ENCODE measurements at regions not wholly inside any gene's neighbourhood (a gene's known extent, or its start where the extent isn't known, plus 50 kb on each side); places are given as distances from the start of the nearest gene placed in this dataset.

- intact Hi-C loops (cut with DNase I): no loop called here
- WGBS (ENCODE audit: insufficient coverage, low coverage, low lambda C conversion rate, missing lambda C conversion rate): 50% methylated on average over 2 of the region's 2 CpGs
- DNase-seq: no peak
Observed at GRCh38 chr21:35259457-35259856, 210.4 kb upstream of the RUNX1 start.

GRCh38 chr21:35258521-35258920 lies 209.4 kb upstream of the RUNX1 start:
- no peak overlapping the region for H3K4me3 ChIP-seq
- H3K36me3 ChIP-seq: no peaks in the 10 kb centered on the region
- H3K27ac ChIP-seq: no peak overlapping the region
- 83% methylated on average over 6 of the region's 6 CpGs for WGBS (ENCODE audit: insufficient coverage, low coverage, low lambda C conversion rate, missing lambda C conversion rate)
- no peaks in the 10 kb centered on the region for H3K4me1 ChIP-seq
- DNase-seq (no peak), ATAC-seq (no peak)
- intact Hi-C loops (cut with DNase I): no loop called here
- TF ChIP-seq CTCF (IDR thresholded peaks at IDR 0.05) (no peak), POLR2A (IDR thresholded peaks at IDR 0.05) (no peak)
- peaks cover 0 to 2% of the 10 kb centered on the region in 2 donors for H3K27me3 ChIP-seq
- no peaks in the 10 kb centered on the region for H3K9me3 ChIP-seq

More at GRCh38 chr21:35259457-35259856, 210.4 kb upstream of the RUNX1 start:
- H3K27ac ChIP-seq: no peak overlapping the region
- H3K9me3 ChIP-seq: no peaks in the 10 kb centered on the region
- no peak overlapping the region for H3K4me3 ChIP-seq
- no peaks in the 10 kb centered on the region for H3K4me1 ChIP-seq
- ATAC-seq: no peak
- TF ChIP-seq POLR2A (IDR thresholded peaks at IDR 0.05) (no peak), CTCF (IDR thresholded peaks at IDR 0.05) (no peak)
- H3K36me3 ChIP-seq: no peaks in the 10 kb centered on the region
- H3K27me3 ChIP-seq: peaks cover 0 to 2% of the 10 kb centered on the region in 2 donors

- TF ChIP-seq POLR2A (IDR thresholded peaks at IDR 0.05): no peak
- no peak for TF ChIP-seq CTCF (IDR thresholded peaks at IDR 0.05)
- Histone ChIP-seq H3K4me3 (no peak overlapping the region), H3K27me3 (peaks cover 0 to 2% of the 10 kb centered on the region in 2 donors), H3K36me3 (no peaks in the 10 kb centered on the region), H3K4me1 (no peaks in the 10 kb centered on the region), H3K27ac (no peak overlapping the region), H3K9me3 (no peaks in the 10 kb centered on the region)
- intact Hi-C loops (cut with DNase I): no loop called here
- WGBS (ENCODE audit: insufficient coverage, low coverage, low lambda C conversion rate, missing lambda C conversion rate): 23% methylated on average over 2 of the region's 2 CpGs
- DNase-seq: peak in 1 of 3 donors; percentile 27
- peak in 1 of 4 donors; percentile 39 for ATAC-seq
Observed at GRCh38 chr21:35257413-35257812, 208.3 kb upstream of the RUNX1 start.

- 24% methylated on average over 10 of the region's 10 CpGs for WGBS (ENCODE audit: insufficient coverage, low coverage, low lambda C conversion rate, missing lambda C conversion rate)
- no peak overlapping the region for H3K27ac ChIP-seq
- no peaks in the 10 kb centered on the region for H3K9me3 ChIP-seq
- intact Hi-C loops (cut with DNase I): no loop called here
- no peak for TF ChIP-seq POLR2A (IDR thresholded peaks at IDR 0.05)
- no peak for TF ChIP-seq CTCF (IDR thresholded peaks at IDR 0.05)
- peak overlapping the region in 1 of 3 donors; percentile 3 for H3K4me3 ChIP-seq
- H3K36me3 ChIP-seq: no peaks in the 10 kb centered on the region
- peak; percentile 48 to 71 (median 66) for DNase-seq
- H3K4me1 ChIP-seq: no peaks in the 10 kb centered on the region
- peaks cover 0 to 2% of the 10 kb centered on the region in 2 donors for H3K27me3 ChIP-seq
- peak; percentile 50 to 96 (median 80) for ATAC-seq
Observed at GRCh38 chr21:35256468-35256988, 207.4 kb upstream of the RUNX1 start.

- ATAC-seq: no peak
- Histone ChIP-seq H3K27ac (no peak overlapping the region), H3K4me1 (no peaks in the 10 kb centered on the region), H3K4me3 (no peak overlapping the region), H3K27me3 (peaks cover 0 to 2% of the 10 kb centered on the region in 2 donors), H3K9me3 (no peaks in the 10 kb centered on the region), H3K36me3 (no peaks in the 10 kb centered on the region)
- no peak for DNase-seq
- TF ChIP-seq POLR2A (IDR thresholded peaks at IDR 0.05) (no peak), CTCF (IDR thresholded peaks at IDR 0.05) (no peak)
- WGBS (ENCODE audit: insufficient coverage, low coverage, low lambda C conversion rate, missing lambda C conversion rate): 58% methylated on average over 2 of the region's 2 CpGs
- intact Hi-C loops (cut with DNase I): no loop called here
Observed at GRCh38 chr21:35254765-35255138, 205.7 kb upstream of the RUNX1 start.
